ENCODE measurements at regions not wholly inside any gene's neighbourhood (a gene's known extent, or its start where the extent isn't known, plus 50 kb on each side); places are given as distances from the start of the nearest gene placed in this dataset.

DNA sequence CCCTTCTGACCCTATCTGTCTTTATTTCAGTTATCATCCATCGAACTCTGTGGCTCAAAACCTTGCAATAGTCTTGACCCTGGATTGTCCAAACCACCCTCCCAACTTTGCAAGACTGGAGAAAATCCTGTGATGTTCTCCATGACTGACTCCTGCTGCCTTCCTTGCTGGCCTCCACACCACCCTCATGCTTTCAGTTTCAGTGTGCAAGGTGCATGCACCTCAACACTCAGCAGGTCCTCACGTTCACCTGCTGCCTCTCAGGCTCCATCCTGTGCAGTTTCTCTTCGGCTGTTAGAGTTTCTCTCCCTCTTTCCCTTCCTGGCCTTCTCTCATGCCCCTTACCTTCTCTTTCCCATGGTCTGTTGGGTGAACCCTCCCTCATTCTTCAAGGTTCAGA is 59.4 kb upstream of the ASIC2 start:
- CTCF ChIA-PET = no interaction called here
- TF ChIP-seq, protein P1, sequence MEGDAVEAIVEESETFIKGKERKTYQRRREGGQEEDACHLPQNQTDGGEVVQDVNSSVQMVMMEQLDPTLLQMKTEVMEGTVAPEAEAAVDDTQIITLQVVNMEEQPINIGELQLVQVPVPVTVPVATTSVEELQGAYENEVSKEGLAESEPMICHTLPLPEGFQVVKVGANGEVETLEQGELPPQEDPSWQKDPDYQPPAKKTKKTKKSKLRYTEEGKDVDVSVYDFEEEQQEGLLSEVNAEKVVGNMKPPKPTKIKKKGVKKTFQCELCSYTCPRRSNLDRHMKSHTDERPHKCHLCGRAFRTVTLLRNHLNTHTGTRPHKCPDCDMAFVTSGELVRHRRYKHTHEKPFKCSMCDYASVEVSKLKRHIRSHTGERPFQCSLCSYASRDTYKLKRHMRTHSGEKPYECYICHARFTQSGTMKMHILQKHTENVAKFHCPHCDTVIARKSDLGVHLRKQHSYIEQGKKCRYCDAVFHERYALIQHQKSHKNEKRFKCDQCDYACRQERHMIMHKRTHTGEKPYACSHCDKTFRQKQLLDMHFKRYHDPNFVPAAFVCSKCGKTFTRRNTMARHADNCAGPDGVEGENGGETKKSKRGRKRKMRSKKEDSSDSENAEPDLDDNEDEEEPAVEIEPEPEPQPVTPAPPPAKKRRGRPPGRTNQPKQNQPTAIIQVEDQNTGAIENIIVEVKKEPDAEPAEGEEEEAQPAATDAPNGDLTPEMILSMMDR (IDR thresholded peaks at IDR 0.05; ENCODE audit: insufficient read depth, low read depth, low read length) = no peak
- DNase-seq (ENCODE audit: low read depth) = no peak
- H3K27me3 ChIP-seq (ENCODE audit: control insufficient read depth, insufficient read depth, low read length) = no peaks in the 10 kb centered on the region
- H3K36me3 ChIP-seq (ENCODE audit: control insufficient read depth, insufficient read depth, low read length) = no peaks in the 10 kb centered on the region
- no peak overlapping the region for H3K4me3 ChIP-seq (ENCODE audit: low read depth, low read length)
- POLR2A ChIA-PET = no interaction called here

DNA sequence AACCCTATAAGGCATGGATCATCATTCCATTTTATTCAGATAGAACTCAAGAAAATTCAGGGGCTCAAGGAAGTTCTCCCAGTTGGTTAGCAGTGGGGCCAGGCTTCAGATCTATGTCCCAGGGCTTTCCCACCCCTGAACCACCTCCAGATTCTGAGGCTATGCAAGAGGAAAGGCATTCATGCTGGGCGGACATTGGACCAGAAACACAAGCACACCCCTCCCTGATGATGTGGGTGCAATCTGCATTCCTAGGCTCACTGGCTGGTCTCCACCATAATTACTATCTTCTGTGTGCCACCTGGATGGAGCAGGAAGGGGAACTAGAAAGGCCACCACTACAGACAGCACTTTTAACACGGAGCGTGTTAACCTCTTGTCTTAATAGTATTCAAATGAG is 63.2 kb upstream of the ASIC2 start:
- Histone ChIP-seq H3K27me3 (ENCODE audit: control insufficient read depth, insufficient read depth, low read length) (no peaks in the 10 kb centered on the region), H3K4me3 (ENCODE audit: low read depth, low read length) (no peak overlapping the region), H3K36me3 (ENCODE audit: control insufficient read depth, insufficient read depth, low read length) (no peaks in the 10 kb centered on the region)
- ChIA-PET CTCF (no interaction called here), POLR2A (no interaction called here)
- DNase-seq (ENCODE audit: low read depth) = no peak
- TF ChIP-seq, protein P1 (IDR thresholded peaks at IDR 0.05; ENCODE audit: insufficient read depth, low read depth, low read length) = no peak

DNA sequence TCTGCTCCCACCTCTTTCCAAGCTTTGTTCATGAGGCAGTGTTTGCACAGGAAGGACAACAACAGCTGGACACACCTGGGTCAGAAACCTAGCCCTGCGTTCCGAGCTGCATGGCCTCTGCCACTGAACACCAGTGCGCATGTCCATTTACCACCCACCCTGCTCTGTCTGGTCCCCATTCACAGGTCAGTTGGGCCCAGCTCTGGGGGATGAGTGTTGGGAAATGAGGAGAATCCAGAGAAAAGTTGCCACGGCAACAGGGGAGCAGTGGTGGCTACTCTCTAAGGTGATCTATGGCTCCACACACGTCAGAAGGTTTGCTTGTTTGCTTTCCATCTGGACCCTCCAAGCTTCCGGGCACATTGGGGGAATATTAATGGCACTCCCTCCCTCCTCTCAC is 70.4 kb upstream of the ASIC2 start:
- Histone ChIP-seq H3K36me3 (ENCODE audit: control insufficient read depth, insufficient read depth, low read length) (no peaks in the 10 kb centered on the region), H3K4me3 (ENCODE audit: low read depth, low read length) (no peak overlapping the region), H3K27me3 (ENCODE audit: control insufficient read depth, insufficient read depth, low read length) (no peaks in the 10 kb centered on the region)
- no peak for DNase-seq (ENCODE audit: low read depth)
- POLR2A ChIA-PET = no interaction called here
- CTCF ChIA-PET = no interaction called here
- TF ChIP-seq, protein P1 (IDR thresholded peaks at IDR 0.05; ENCODE audit: insufficient read depth, low read depth, low read length) = no peak

DNA sequence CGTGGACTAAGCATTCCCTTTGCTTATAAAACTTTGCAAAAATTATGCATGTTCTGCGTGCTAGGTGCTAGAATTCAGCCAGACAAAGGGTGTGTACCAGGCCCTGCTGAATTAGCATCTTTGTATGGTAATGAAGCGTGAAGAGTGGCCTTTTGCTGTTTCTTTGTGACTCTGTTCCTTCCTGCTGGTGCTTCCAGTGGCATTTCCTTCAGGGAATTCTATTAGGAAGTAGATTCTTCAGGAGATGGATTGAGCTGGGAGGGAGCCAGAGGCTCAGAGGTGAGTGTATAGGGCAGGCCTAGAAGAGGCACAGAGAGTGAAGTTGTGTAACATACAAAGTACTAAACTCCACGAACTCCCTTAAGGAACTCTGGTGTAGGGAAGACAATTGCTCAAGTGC is 73.9 kb upstream of the ASIC2 start:
- TF ChIP-seq, protein P1 (IDR thresholded peaks at IDR 0.05; ENCODE audit: insufficient read depth, low read depth, low read length) = no peak
- H3K4me3 ChIP-seq (ENCODE audit: low read depth, low read length) = no peak overlapping the region
- no peaks in the 10 kb centered on the region for H3K36me3 ChIP-seq (ENCODE audit: control insufficient read depth, insufficient read depth, low read length)
- CTCF ChIA-PET = no interaction called here
- H3K27me3 ChIP-seq (ENCODE audit: control insufficient read depth, insufficient read depth, low read length) = no peaks in the 10 kb centered on the region
- DNase-seq (ENCODE audit: low read depth) = no peak
- POLR2A ChIA-PET = no interaction called here

DNA sequence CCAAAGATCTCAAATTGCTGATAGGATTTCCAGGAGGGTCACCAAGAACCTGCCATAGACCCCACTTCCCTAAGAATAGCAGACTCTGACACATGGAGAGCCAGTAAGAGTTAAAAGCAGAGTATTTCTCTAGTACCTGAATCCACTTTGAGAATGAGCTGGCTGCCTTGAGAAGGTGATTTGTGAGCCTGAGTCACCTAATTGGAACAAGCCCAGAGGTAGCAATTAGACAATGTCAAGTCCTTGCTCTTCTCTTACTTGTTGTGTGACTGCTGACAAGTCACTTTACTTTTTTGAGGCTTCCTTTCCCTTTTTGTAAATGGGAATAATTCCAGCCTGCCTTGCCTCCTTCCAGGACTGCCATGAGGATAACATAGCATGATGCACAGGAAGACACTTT is 76.1 kb upstream of the ASIC2 start:
- no peak overlapping the region for H3K4me3 ChIP-seq (ENCODE audit: low read depth, low read length)
- CTCF ChIA-PET = no interaction called here
- POLR2A ChIA-PET = no interaction called here
- TF ChIP-seq, protein P1 (IDR thresholded peaks at IDR 0.05; ENCODE audit: insufficient read depth, low read depth, low read length) = no peak
- no peaks in the 10 kb centered on the region for H3K27me3 ChIP-seq (ENCODE audit: control insufficient read depth, insufficient read depth, low read length)
- H3K36me3 ChIP-seq (ENCODE audit: control insufficient read depth, insufficient read depth, low read length) = no peaks in the 10 kb centered on the region
- no peak for DNase-seq (ENCODE audit: low read depth)
